ENCODE measurements at regions not wholly inside any gene's neighbourhood (a gene's known extent, or its start where the extent isn't known, plus 50 kb on each side); places are given as distances from the start of the nearest gene placed in this dataset.

- TF ChIP-seq, protein P1, sequence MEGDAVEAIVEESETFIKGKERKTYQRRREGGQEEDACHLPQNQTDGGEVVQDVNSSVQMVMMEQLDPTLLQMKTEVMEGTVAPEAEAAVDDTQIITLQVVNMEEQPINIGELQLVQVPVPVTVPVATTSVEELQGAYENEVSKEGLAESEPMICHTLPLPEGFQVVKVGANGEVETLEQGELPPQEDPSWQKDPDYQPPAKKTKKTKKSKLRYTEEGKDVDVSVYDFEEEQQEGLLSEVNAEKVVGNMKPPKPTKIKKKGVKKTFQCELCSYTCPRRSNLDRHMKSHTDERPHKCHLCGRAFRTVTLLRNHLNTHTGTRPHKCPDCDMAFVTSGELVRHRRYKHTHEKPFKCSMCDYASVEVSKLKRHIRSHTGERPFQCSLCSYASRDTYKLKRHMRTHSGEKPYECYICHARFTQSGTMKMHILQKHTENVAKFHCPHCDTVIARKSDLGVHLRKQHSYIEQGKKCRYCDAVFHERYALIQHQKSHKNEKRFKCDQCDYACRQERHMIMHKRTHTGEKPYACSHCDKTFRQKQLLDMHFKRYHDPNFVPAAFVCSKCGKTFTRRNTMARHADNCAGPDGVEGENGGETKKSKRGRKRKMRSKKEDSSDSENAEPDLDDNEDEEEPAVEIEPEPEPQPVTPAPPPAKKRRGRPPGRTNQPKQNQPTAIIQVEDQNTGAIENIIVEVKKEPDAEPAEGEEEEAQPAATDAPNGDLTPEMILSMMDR (IDR thresholded peaks at IDR 0.05), result no peak
- TF ChIP-seq POLR2A (IDR thresholded peaks at IDR 0.05) (no peak), POLR2AphosphoS5 (IDR thresholded peaks at IDR 0.05) (no peak)
Measured at GRCh38 chr1:244297087-244297486, 154.6 kb downstream of the ADSS2 start.

All from prostate gland (tissue), 2 donors.